ENCODE measurements at regions not wholly inside any gene's neighbourhood (a gene's known extent, or its start where the extent isn't known, plus 50 kb on each side); places are given as distances from the start of the nearest gene placed in this dataset.

DNA sequence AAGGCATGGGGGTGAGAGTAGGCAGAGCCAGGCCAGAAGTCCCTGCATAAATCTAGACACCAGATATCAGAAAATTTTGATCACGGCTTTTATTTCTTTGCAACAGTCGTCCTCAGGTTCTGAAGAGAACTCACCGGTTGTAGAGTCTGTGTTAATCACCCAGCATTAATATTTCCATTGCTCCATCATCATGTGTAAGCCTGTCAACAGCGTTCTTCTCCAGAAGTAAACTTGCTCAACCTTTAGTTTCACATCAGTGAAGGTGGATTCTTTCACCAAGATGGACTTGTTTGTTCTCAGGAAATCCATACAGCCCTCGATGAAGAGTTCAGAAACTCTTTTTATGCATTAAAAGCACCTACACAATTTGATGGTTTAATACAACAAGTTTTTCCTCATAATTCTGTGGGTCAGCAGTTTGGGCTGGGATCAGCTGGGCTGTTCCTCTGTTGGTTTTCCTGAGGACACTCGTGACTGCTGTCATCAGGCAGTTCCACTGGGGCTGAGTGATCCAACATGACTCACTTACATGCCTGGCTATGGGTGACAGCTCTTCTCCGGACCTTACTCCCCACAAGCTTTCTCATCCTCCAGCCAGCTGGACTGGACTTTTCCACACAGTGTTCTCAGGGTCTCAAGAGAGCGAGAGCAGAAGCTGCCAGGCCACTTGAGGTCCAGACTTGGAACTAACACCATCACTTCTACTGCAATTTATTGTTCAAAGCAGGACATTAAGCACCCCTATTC, 303.4 kb downstream of the ZNF621 start:
- no peak for DNase-seq

DNA sequence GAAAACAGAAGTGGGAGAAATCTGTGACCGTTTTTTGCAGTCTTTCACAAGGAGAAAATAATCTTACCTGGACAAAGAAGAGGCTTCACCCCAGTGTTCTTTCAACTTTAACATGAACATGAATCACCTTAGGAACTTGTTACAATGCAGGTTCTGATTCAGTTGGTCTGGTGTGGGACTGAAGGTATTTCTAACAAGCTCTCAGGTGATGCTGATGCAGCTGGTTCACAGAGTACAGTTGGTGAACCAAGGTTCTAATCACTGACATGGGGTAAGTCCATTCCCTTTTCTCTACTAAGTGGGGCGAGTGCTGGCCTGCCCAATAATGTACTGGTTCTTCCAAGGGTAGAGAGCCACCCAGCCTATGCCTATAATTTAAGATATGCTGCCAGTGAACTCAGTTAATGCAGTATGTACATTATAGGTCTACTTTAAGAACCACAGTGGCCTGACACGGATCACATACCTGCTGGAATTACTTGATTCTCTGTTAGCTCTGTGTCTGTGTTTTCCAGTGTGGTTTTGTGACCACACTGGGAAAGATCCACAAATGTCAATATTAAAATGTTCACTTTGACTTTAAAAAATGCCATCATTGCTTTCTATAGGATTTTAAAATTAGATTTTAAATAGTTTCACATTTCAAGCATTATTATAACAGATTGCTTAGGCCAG, 304.1 kb downstream of the ZNF621 start:
- DNase-seq: no peak

DNA sequence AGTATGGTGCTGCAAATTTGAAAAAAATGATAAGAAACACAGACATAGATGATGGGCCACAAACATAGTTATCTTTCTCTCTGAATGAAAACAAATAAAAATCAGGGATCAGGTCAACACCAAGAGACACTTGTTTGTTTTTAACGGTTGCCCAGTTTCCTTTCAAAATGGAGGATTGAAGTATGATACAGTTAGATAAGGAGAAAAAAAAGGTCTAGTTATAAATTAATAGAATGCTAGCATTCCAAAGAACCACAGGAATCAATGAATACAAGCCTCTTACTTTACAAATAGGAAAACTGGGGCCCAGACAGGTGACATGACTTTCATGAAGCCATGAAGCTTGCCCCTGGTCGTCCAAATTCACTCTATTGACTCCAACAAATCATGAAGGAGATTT, 305.1 kb downstream of the ZNF621 start:
- no peak for DNase-seq

DNA sequence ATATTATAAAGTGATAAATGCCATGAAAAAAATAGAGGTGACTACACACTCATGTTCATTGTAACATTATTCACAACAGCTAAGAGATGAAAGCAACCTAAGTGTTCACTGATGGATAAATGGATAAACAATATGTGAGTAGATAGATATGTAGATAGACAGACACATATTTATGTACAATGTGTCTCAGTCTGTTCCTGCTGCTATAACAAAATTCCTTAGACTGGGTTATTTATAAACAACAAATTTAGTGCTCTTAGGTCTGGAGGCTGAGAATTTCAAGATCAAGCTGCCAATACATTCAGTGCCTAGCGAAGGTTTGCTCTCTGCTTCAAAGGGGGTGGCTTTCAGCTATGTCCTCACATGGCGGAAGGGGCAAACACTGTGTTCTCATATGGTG, 312.5 kb downstream of the ZNF621 start:
- DNase-seq: no peak

DNA sequence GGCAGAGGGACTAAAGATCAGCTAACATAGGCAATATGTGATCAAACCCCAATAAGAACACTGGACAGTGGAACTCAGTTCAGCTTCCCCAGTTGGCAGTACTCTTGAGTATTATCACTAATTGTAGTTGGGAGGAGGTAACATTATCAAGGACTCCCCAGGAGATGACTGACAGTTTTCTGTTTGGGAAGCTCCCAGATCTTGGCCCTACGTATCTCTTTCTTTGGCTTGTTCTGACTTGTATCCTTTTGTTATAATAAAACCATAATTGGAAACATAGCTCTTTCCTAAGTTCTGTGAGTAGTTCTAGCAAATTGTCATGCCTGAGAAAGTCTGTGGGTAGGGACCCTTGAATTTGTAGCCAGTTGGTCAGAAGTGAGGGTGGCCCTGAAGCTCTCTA, 316.4 kb downstream of the ZNF621 start:
- DNase-seq: no peak

DNA sequence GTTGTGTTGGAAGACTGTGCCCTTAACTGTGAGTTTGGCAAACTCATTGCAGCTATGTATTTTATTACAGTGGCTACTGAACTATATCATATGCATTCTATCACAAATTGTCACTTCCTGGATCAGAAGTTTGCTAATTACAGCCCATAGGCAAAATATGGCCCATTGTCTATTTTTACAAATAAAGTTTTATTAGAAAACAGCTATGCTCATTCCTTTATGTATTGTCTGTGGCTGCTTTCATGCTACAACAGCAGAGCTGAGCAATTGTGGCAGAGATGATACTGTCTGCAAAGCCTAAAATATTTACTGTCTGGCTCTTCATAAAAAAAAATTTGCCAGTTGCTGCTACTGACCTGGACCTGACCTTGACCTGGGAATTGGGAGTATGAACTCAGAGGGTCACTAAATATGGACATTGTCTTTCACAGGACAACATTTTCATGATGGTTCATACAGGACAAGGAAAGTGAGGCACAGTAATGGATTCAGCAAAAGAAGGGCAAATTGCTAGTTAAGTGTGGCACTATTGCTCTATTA, 316.9 kb downstream of the ZNF621 start:
- no peak for DNase-seq

DNA sequence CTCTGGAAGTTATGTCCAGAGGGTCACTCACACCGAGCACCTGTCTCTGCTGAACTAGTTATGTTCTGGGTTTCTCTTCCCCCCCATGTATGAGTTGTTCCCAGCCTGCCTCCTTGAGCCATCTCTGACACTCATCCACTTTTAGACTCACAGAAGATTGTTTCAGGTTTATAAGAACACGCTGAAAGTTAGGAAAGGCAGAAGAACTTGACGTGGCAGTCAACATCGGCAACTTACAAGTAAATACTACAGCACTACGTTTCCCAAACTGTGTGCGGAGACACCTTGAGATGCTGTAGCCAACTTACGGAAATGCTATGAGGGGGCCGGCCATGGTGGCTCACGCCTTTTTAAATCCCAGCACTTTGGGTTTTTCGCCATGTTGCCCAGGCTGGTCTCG, 318.0 kb downstream of the ZNF621 start:
- no peak for DNase-seq

DNA sequence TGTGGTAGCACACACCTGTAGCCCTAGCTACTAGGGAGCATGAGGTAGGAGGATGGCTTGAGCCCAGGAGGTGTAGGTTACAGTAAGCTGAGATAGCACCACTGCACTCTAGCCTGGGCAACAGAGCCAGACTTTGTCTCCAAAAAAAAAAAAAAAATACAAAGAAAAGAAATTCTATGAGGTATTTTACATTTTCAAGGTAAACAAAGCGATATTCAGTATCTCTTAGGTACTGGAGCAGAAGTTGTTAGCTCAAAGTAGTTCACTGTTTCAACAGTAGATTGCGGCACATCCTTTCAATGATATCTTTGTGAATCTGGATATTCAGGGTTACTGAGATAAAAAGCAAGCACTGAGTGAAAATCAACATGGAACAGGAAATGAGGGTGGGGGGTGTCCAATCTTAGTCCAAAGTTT, 318.5 kb downstream of the ZNF621 start:
- DNase-seq: no peak

DNA sequence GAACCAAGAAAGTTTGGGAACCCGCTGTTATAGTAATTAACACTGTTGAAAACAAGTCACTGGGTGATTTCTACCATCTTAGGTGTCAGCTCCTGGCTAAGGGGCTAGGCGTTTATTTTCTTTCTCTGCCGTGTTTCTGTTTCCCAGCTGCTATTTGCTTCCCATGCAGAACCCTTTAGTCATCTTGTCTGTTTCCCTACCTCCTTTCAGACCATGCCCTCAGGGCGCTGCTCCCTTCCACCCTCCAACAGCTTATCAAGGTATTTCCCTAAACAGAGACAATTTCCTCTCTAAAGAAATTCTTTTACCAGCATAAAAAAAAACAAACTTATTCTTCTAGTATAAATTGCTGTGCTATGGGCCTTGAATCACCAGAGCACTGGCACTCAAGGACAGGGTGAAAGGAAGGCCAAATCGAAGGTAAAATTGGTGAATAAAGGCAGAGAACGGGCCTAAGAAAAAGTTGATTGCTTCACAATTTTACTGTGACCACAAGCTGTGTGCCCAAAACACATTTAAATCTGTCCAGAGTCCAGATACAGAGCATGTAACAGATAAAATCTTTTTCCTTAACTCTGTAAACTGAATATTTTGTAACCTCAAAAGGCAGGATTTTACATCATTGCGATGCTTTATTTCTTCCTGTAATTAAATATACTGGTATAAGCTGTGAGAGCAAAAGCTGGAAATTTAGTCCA, 319.2 kb downstream of the ZNF621 start:
- DNase-seq: no peak

DNA sequence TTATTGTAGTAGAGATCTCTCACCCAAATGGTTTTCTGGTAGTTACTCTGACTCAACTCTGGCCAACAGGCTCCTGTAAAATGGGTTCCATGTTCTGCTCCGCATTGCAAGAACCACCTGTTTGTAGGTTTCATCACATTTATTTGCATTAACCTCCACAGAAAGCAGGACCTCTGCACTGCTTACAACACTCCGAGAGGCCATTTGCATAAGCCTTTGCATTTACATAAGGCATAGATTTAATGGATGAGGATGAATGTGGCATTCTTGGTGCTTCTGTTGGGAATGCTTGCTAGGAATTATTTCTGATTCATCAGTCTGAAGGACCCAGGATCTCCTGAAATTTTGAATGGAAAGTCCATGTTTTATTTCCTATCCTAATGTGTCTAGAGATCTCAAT, 320.1 kb downstream of the ZNF621 start:
- DNase-seq: no peak

DNA sequence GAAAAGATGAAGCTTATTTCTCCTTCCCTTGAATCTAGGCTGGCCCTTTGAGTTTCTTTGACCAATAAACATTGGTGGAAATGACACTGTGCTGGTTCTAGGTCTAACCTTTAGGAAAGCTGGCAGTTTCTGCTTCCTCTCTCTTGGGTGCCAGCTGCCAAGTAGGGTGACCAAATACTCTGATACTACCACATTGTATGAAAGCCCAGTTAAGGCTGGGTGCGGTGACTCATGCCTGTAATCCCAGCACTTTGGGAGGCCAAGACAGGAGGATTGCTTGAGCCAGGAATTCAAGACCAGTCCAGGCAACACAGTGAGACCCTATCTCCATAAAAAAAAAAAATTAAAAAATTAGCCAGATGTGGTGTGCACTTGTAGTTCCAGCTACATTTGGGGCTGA, 320.7 kb downstream of the ZNF621 start:
- no peak for DNase-seq

DNA sequence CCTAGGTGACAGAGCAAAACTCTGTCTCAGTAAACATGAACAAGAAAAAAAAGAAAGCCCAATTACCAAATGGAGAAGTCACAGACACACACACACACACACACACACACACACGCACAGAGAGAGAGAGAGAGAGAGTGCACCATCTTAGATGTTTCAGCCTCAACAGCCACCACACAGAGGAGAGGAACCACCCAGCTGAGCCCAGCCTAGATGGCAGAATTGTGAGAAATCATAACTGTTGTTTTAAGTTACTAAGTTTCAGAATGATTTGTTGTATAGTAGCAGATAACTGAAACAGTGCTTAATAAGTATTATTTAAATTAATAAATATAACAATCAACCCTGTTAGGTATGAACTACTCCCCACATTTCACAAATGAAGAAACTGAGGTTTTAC, 321.2 kb downstream of the ZNF621 start:
- DNase-seq: no peak

DNA sequence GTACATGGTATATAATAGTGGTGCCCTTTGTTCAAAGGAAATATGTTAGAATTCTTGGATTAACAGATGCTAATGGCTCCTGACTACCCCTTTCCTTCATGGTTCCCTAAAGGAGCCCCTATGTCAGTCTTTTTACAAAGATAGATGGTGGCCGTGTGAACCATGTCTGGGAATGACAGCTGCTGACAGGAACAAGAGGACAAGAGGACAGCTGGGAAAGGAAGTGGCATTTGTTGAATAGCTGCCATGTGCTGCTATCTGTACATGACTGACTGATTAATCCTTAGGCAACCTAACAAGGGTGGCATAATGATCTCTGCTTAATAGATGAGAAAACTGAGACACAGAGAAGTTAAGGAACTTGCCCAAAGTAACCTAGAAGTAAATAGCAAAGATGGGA, 321.7 kb downstream of the ZNF621 start:
- no peak for DNase-seq

DNA sequence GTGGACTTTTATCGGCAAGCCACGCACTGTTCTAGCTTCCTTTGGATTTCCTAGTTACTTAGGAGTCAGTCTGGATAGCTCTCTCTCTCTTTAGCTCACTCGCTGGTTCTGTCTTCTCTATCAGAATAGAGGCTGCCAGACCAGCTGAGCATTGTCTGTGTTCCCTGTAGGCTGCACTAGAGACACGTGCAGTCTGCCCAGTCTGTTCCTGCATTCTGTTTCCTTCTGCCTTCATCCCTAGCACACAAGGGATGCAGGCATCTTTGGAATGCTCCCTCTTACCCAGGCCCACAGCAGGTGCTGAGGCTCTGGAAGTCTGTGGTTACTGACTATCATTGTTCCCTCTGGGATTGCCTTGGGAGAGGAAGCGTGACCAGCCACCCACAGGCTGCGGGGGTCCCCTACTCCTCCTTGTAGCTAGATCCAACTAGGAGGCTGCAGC, 322.8 kb downstream of the ZNF621 start:
- peak; percentile 1 for DNase-seq

DNA sequence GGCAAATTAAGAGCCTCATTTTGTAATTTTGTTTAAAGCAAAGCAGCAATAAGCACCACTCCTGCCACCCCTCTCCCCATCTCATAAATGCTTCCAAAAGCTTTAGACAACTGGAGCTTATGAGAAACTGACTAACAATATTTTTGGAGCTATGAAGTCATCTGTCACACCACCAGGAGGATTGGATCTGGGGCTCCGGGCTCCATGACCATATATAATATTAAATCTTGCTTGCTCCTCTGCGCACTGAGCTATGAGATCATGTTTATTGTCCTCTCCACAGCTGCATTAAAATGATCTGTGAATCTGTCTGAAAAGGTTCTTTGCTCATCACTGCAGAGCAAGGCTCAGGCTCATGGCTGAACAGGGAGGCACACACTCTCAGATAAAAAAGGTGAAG, 323.7 kb downstream of the ZNF621 start:
- DNase-seq: no peak

DNA sequence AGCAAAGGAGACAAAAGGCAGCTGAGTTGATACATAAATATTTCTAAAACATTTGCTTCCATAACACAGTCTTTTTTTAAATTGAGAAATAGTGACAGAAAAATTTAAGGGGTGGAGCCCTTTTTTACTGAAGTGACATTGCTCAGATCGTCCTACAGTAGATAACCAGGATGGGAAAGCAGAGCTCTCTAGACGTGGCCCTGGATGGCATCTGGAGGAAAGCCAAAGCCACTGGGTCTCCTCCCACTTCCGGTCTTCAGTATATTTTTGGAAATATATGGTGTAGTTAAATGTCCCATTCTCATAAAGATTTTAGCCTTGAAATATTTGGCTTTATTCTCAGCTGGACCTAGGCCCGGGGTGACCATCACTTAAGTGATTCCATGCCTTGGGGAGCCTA, 326.1 kb downstream of the ZNF621 start:
- DNase-seq: no peak

DNA sequence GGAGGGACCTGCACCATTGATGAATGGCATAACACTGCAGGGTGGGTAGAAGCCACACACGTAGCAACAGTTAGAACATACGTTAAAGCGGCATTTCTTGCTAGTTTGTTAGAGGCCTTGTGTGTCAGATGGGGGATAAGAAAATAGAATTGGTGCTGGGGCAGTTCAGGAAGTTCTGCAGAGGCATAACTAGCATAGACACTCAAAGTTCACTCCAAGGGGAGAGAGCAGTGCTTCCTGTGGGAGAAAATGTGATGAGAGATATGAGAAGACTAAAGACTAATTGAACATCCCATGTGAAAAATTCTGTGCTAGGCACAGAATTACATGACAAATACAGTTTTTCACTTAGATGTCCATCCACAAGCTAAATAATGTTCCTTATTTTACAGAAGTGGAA, 327.1 kb downstream of the ZNF621 start:
- no peak for DNase-seq

DNA sequence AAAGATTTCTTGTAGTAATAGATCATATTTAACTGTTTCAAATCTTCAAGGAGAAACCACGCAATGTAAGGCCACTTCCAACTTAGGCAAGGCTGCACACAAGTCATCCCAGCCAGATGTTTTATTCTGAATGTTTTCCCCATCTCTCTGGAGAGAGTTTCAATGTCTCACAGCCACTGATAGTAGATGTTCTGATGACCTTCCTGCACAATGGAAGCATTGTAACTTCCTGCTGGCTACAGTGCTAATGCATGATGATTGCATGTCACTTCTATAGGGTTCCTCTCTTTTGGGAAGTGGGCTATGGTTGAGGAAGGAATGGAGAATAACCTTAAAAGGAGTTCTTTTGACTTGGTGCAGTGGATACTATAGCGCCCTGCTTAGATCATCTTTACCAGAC, 328.0 kb downstream of the ZNF621 start:
- no peak for DNase-seq

DNA sequence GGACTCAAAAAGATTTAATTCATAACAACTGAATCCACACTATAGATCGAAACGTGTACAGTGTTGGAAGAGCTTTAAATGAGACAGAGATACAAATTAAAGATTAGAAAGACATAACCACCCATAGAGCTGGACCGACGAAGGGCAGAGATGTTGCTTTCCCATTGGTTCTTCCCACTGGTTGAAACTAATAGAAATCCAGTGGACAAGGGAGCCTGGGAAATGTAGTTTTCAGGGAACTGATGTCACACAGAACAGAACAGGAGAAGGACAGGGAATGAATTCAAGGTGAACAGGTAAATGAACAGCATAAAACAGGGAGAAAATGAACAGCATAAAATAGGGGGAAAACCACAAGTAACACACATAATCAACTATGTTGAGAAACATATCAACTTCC, 328.7 kb downstream of the ZNF621 start:
- no peak for DNase-seq

DNA sequence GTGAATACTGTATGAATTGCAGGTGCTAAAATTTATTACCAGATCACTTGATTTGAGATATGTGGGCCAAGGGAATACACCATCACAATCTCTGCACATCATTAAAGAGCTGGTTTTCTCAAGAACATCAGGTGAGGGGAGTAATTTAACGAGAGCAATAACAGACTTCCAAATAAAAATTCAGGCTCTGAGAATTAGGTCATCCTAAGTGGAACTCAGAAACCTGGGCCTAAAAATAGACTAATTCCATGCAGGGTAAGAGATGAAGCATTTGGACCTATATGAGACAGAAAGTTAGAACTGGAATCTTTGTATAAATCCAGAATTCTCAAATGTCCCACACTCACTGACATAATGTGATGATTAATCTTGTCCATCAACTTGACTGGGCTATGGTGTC, 331.1 kb downstream of the ZNF621 start:
- DNase-seq: no peak

DNA sequence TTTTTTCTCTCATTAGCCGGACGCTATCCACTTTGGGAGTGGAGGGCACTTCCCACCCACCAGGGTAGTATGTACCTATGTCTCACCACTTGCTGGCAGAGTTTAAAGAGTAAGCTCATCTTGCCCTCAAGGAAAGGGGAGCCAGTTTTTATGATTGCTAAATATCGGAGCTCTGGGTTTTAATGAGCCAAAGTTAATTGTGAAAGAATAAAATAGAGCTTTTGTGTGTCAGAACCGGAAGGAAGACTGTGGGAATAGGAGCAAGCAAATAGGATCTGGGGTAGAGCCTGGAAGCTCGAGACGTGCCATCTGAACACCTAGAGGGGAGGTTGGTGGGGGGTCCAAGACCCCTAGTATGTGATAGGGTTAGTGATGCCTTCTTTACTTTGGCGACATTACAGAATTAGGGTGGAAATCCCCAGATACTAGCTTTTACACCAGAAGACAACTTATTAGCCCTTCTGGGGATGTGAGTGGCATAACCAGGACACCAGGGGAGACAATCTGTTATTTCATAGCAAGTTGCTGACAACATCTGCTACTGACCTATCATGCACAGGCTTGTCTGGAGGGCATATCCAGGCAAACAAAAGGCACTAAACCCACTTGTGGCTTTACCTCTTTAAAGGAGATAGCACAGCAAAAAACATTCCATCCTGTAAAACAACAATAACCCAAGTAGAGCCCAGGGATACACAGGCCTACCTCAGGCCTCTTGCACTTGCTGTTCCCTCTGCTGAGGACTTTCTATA, 333.8 kb downstream of the ZNF621 start:
- no peak for DNase-seq

DNA sequence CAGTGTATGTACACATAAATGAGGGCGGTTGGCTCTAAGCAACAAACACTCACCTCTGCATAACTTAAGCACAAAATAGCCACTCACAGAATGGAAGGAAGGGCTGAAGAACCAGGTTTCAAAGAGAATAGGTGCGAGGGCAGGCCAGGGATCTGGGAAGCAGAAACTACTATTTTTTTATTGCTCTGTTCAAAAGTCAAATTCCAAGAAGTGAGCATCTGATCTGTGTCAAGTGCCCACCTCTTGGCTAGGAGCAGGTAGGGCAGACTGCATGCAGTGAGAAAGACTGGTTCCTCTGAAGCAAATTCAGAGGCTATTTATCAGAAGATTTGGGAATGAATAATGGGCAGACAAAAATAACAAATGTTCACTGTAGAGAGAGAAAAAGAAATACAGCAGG, 336.4 kb upstream of the CTNNB1 start:
- no peak for DNase-seq

DNA sequence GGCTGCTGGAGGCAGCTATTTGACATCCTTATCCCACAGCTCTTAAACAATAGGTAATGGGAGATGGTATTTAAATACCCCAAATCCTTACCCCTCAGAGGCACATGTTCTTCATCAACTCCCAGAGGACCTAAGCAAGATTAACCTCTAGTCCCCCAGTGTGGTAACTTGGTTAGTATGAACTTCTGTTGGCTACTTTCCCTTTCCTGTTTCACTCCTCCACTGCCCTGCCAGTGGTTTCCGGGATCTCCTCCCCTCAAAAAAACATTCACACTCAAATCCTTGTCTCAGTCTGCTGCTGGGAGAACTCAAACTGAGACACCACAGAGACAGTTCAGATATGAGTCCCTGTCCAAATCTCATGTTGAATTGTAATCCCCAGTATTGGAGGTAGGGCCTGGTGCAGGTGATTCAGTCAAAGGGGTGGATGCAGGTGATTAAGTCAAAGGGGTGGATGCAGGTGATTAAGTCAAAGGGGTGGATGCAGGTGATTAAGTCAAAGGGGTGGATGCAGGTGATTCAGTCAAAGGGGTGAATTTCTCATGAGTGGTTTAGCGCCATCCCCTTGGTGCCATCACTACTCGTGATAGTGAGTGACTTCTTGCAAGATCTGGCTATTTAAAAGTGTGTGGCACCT, 335.0 kb upstream of the CTNNB1 start:
- no peak for DNase-seq
